ENCODE measurements at regions not wholly inside any gene's neighbourhood (a gene's known extent, or its start where the extent isn't known, plus 50 kb on each side); places are given as distances from the start of the nearest gene placed in this dataset.

DNA sequence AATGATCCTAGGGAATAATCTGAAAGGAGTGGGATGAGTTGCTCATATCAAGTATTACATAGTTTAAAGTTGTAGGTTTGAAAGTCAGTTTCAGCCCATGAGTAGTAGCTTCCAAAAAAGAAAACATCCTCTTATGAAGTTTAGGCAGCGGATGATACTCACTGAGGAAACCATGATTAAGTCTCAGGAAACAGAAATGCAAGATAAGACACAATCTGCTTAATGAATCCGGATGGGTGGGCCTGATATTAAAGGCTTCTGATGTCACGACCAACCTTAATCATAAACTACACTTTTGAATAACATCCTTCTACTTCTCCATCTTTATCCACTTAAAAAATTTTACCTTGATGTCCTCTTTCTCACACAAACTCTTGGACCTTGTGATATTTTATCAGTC is 61.8 kb downstream of the S1PR1 start:
- intact Hi-C loops (cut with micrococcal nuclease; ENCODE audit: unreplicated experiment): no loop called here
- H3K4me1 ChIP-seq (ENCODE audit: control insufficient read depth, insufficient read depth, low read length): no peaks in the 10 kb centered on the region
- no peak for ATAC-seq
- no TSS peak for BruUV-seq (replicated peaks)
- TF ChIP-seq SIN3A (IDR thresholded peaks at IDR 0.05; ENCODE audit: borderline replicate concordance, insufficient read depth, low read depth, low read length): no peak
- no peak for TF ChIP-seq POLR2AphosphoS5 (IDR thresholded peaks at IDR 0.05; ENCODE audit: low read depth, low read length)
- TF ChIP-seq, protein P1, sequence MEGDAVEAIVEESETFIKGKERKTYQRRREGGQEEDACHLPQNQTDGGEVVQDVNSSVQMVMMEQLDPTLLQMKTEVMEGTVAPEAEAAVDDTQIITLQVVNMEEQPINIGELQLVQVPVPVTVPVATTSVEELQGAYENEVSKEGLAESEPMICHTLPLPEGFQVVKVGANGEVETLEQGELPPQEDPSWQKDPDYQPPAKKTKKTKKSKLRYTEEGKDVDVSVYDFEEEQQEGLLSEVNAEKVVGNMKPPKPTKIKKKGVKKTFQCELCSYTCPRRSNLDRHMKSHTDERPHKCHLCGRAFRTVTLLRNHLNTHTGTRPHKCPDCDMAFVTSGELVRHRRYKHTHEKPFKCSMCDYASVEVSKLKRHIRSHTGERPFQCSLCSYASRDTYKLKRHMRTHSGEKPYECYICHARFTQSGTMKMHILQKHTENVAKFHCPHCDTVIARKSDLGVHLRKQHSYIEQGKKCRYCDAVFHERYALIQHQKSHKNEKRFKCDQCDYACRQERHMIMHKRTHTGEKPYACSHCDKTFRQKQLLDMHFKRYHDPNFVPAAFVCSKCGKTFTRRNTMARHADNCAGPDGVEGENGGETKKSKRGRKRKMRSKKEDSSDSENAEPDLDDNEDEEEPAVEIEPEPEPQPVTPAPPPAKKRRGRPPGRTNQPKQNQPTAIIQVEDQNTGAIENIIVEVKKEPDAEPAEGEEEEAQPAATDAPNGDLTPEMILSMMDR (IDR thresholded peaks at IDR 0.05): no peak
- no peak for TF ChIP-seq TCF7L2 (IDR thresholded peaks at IDR 0.05; ENCODE audit: low read depth, low read length)
- TF ChIP-seq, protein P2, sequence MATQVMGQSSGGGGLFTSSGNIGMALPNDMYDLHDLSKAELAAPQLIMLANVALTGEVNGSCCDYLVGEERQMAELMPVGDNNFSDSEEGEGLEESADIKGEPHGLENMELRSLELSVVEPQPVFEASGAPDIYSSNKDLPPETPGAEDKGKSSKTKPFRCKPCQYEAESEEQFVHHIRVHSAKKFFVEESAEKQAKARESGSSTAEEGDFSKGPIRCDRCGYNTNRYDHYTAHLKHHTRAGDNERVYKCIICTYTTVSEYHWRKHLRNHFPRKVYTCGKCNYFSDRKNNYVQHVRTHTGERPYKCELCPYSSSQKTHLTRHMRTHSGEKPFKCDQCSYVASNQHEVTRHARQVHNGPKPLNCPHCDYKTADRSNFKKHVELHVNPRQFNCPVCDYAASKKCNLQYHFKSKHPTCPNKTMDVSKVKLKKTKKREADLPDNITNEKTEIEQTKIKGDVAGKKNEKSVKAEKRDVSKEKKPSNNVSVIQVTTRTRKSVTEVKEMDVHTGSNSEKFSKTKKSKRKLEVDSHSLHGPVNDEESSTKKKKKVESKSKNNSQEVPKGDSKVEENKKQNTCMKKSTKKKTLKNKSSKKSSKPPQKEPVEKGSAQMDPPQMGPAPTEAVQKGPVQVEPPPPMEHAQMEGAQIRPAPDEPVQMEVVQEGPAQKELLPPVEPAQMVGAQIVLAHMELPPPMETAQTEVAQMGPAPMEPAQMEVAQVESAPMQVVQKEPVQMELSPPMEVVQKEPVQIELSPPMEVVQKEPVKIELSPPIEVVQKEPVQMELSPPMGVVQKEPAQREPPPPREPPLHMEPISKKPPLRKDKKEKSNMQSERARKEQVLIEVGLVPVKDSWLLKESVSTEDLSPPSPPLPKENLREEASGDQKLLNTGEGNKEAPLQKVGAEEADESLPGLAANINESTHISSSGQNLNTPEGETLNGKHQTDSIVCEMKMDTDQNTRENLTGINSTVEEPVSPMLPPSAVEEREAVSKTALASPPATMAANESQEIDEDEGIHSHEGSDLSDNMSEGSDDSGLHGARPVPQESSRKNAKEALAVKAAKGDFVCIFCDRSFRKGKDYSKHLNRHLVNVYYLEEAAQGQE (IDR thresholded peaks at IDR 0.05; ENCODE audit: insufficient read depth in 1 of 2, low read depth in 2 of 2, low read length in 1 of 2): no peak
- no peaks in the 10 kb centered on the region for H3K9me3 ChIP-seq (ENCODE audit: control insufficient read depth, insufficient read depth, low read depth, low read length)
- H3K27me3 ChIP-seq (ENCODE audit: control insufficient read depth, insufficient read depth, low read length): no peaks in the 10 kb centered on the region; the same call in 1 of the 2 replicates
- no peaks in the 10 kb centered on the region for H3K36me3 ChIP-seq (ENCODE audit: control insufficient read depth, insufficient read depth, low read length)
- ChIA-PET POLR2A (no interaction called here), CTCF (no interaction called here)
- in situ Hi-C loops (cut with HindIII; ENCODE audit: low pct_unique_long_range_greater_than_20kb, low sequenced_read_pairs): no loop called here
- DNase-seq (ENCODE audit: low read depth, low spot score): no peak
- no peak overlapping the region for H3K4me3 ChIP-seq (ENCODE audit: low read depth in 2 of 2, low read length in 2 of 2)
- no peak overlapping the region for H3K27ac ChIP-seq (ENCODE audit: low read length)

DNA sequence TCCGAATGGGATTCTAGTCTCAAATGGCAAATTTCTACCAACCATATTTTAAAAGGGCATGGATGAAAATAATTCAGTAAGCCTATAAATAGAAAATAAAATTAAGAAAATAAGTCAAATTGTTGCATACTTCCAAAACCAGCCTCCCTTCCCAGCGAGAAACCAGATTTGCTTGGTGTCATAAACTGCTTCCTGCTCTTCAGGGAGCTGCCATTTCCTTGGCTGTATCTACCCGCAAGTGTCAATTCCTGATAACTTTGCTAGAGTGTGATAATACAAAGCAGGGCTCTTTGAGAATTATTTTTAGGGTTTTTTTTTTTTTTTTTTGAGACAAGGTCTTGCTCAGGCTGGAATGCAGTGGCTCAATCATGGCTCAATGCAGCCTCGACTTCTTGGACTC is 62.3 kb downstream of the S1PR1 start:
- Histone ChIP-seq H3K36me3 (ENCODE audit: control insufficient read depth, insufficient read depth, low read length) (no peaks in the 10 kb centered on the region), H3K27me3 (ENCODE audit: control insufficient read depth, insufficient read depth, low read length) (no peaks in the 10 kb centered on the region), H3K4me1 (ENCODE audit: control insufficient read depth, insufficient read depth, low read length) (no peaks in the 10 kb centered on the region), H3K4me3 (ENCODE audit: low read depth in 2 of 2, low read length in 2 of 2) (no peak overlapping the region), H3K9me3 (ENCODE audit: control insufficient read depth, insufficient read depth, low read depth, low read length) (no peaks in the 10 kb centered on the region), H3K27ac (ENCODE audit: low read length) (no peak overlapping the region)
- TF ChIP-seq, protein P2 (IDR thresholded peaks at IDR 0.05; ENCODE audit: insufficient read depth in 1 of 2, low read depth in 2 of 2, low read length in 1 of 2): no peak
- TF ChIP-seq, protein P1 (IDR thresholded peaks at IDR 0.05): no peak
- TF ChIP-seq POLR2AphosphoS5 (IDR thresholded peaks at IDR 0.05; ENCODE audit: low read depth, low read length) (no peak), SIN3A (IDR thresholded peaks at IDR 0.05; ENCODE audit: borderline replicate concordance, insufficient read depth, low read depth, low read length) (no peak), TCF7L2 (IDR thresholded peaks at IDR 0.05; ENCODE audit: low read depth, low read length) (no peak)
- intact Hi-C loops (cut with micrococcal nuclease; ENCODE audit: unreplicated experiment): no loop called here
- in situ Hi-C loops (cut with HindIII; ENCODE audit: low pct_unique_long_range_greater_than_20kb, low sequenced_read_pairs): no loop called here
- CTCF ChIA-PET: no interaction called here
- no peak for DNase-seq (ENCODE audit: low read depth, low spot score)
- POLR2A ChIA-PET: no interaction called here
- no TSS peak for BruUV-seq (replicated peaks)
- no peak for ATAC-seq

Data from Panc1 (cell line).